ENCODE measurements at regions not wholly inside any gene's neighbourhood (a gene's known extent, or its start where the extent isn't known, plus 50 kb on each side); places are given as distances from the start of the nearest gene placed in this dataset.
"Not testable (repeated sequence)": the region's sequence is repeated elsewhere in the genome, so short reads cannot be mapped to it uniquely, and the experiment has no call there.

GRCh38 chr1:55876276-55877060 lies 661.3 kb upstream of the USP24 start:
- DNase-seq (ENCODE audit: low read depth in 2 of 2), result no peak

GRCh38 chr1:55870106-55870505 lies 654.9 kb upstream of the USP24 start:
- DNase-seq (ENCODE audit: low read depth in 2 of 2), result no peak

- DNase-seq (ENCODE audit: low read depth in 2 of 2), result no peak
Measured at GRCh38 chr1:55869065-55869464, 653.9 kb upstream of the USP24 start.

GRCh38 chr1:55868026-55868425 lies 652.9 kb upstream of the USP24 start:
- DNase-seq (ENCODE audit: low read depth in 2 of 2), result no peak

GRCh38 chr1:55867304-55867843 lies 652.2 kb upstream of the USP24 start:
- DNase-seq (ENCODE audit: low read depth in 2 of 2), result no peak

- not testable (repeated sequence) for DNase-seq (ENCODE audit: low read depth in 2 of 2)
Measured at GRCh38 chr1:55865778-55866177, 650.6 kb upstream of the USP24 start.

- no peak for DNase-seq (ENCODE audit: low read depth in 2 of 2)
Measured at GRCh38 chr1:55864251-55864650, 649.1 kb upstream of the USP24 start.

GRCh38 chr1:55861676-55862340 lies 646.6 kb upstream of the USP24 start:
- DNase-seq (ENCODE audit: low read depth in 2 of 2), result no peak

GRCh38 chr1:55860798-55861519 lies 645.8 kb upstream of the USP24 start:
- DNase-seq (ENCODE audit: low read depth in 2 of 2), result no peak

GRCh38 chr1:55860326-55860725 lies 645.2 kb upstream of the USP24 start:
- no peak for DNase-seq (ENCODE audit: low read depth in 2 of 2)

- DNase-seq (ENCODE audit: low read depth in 2 of 2), result no peak
Measured at GRCh38 chr1:55854911-55855310, 639.7 kb upstream of the USP24 start.

- no peak for DNase-seq (ENCODE audit: low read depth in 2 of 2)
Measured at GRCh38 chr1:55848906-55849305, 633.7 kb upstream of the USP24 start.

- DNase-seq (ENCODE audit: low read depth in 2 of 2), result no peak
Measured at GRCh38 chr1:55846051-55846450, 630.9 kb upstream of the USP24 start.

GRCh38 chr1:55844322-55844721 lies 629.2 kb upstream of the USP24 start:
- no peak for DNase-seq (ENCODE audit: low read depth in 2 of 2)

GRCh38 chr1:55839626-55840025 lies 624.5 kb upstream of the USP24 start:
- DNase-seq (ENCODE audit: low read depth in 2 of 2), result no peak

GRCh38 chr1:55839221-55839620 lies 624.1 kb upstream of the USP24 start:
- DNase-seq (ENCODE audit: low read depth in 2 of 2), result no peak

- DNase-seq (ENCODE audit: low read depth in 2 of 2), result no peak
Measured at GRCh38 chr1:55836086-55836485, 620.9 kb upstream of the USP24 start.

GRCh38 chr1:55833529-55834091 lies 618.4 kb upstream of the USP24 start:
- DNase-seq (ENCODE audit: low read depth in 2 of 2), result no peak

- no peak for DNase-seq (ENCODE audit: low read depth in 2 of 2)
Measured at GRCh38 chr1:55831759-55832158, 616.6 kb upstream of the USP24 start.

GRCh38 chr1:55828044-55828443 lies 612.9 kb upstream of the USP24 start:
- no peak for DNase-seq (ENCODE audit: low read depth in 2 of 2)

GRCh38 chr1:55827350-55827749 lies 612.2 kb upstream of the USP24 start:
- no peak for DNase-seq (ENCODE audit: low read depth in 2 of 2)
